Cardiac muscle cell (in vitro differentiated cells and primary cell): ENCODE measurements at regions not wholly inside any gene's neighbourhood (a gene's known extent, or its start where the extent isn't known, plus 50 kb on each side); places are given as distances from the start of the nearest gene placed in this dataset.

Experiments
- DNase-seq, 2 donors: peaks; one replicate each; pipeline versions ENCODE4 v3.0.0 to v3.0.0-alpha.2; 2010 to 2017; ENCODE audit warnings: low read depth in 1 of 2, low spot score in 1 of 2
- H3K27ac ChIP-seq: fragments of 200-600 bp; sonication (generic); 2 replicates; pipeline ENCODE4 v1.5.1; 2016
- H3K27me3 ChIP-seq: fragments of 200-600 bp; sonication (generic); 2 replicates; pipeline ENCODE4 v1.6.0; 2016; ENCODE audit warnings: control low read depth
- H3K36me3 ChIP-seq: fragments of 200-600 bp; sonication (generic); 2 replicates; pipeline ENCODE4 v1.5.1; 2016; ENCODE audit warnings: control low read depth
- H3K4me1 ChIP-seq: fragments of 200-600 bp; sonication (generic); 2 replicates; pipeline ENCODE4 v1.8.1; 2017; ENCODE audit warnings: low read depth, mild to moderate bottlenecking, mixed run types
- H3K4me3 ChIP-seq: fragments of 200-600 bp; sonication (generic); 2 replicates; pipeline ENCODE4 v1.5.1; 2016; ENCODE audit warnings: mild to moderate bottlenecking
- H3K9me3 ChIP-seq: fragments of 200-600 bp; sonication (generic); 2 replicates; pipeline ENCODE4 v1.5.1; 2017; ENCODE audit warnings: low read depth, mild to moderate bottlenecking, control low read depth
- CTCF ChIP-seq: IDR thresholded peaks from 2 replicates; pipeline ENCODE4 v1.5.1; 2012; ENCODE audit warnings: low read depth, mild to moderate bottlenecking, low read length

- no peak for DNase-seq
- Histone ChIP-seq H3K4me1 (peaks cover 29% of the 10 kb centered on the region), H3K4me3 (no peak overlapping the region), H3K27me3 (no peaks in the 10 kb centered on the region), H3K27ac (peak overlapping the region; percentile 49), H3K9me3 (no peaks in the 10 kb centered on the region), H3K36me3 (no peaks in the 10 kb centered on the region)
- no peak for TF ChIP-seq CTCF
These were observed 464.9 kb downstream of the CDH2 start for GRCh38 chr18:27712066-27712465.

GRCh38 chr18:27711382-27711781 lies 465.5 kb downstream of the CDH2 start:
- no peak overlapping the region for H3K27ac ChIP-seq
- H3K9me3 ChIP-seq = no peaks in the 10 kb centered on the region
- no peaks in the 10 kb centered on the region for H3K27me3 ChIP-seq
- no peak for DNase-seq
- H3K4me1 ChIP-seq = peaks cover 29% of the 10 kb centered on the region
- H3K36me3 ChIP-seq = no peaks in the 10 kb centered on the region
- no peak for TF ChIP-seq CTCF
- no peak overlapping the region for H3K4me3 ChIP-seq

GRCh38 chr18:27709344-27709743 lies 467.6 kb downstream of the CDH2 start:
- peaks cover 28% of the 10 kb centered on the region for H3K4me1 ChIP-seq
- no peak for TF ChIP-seq CTCF
- H3K4me3 ChIP-seq = no peak overlapping the region
- no peaks in the 10 kb centered on the region for H3K27me3 ChIP-seq
- no peaks in the 10 kb centered on the region for H3K36me3 ChIP-seq
- H3K9me3 ChIP-seq = no peaks in the 10 kb centered on the region
- H3K27ac ChIP-seq = no peak overlapping the region
- no peak for DNase-seq

- peak in 1 of 2 donors; percentile 7 for DNase-seq
- Histone ChIP-seq H3K27ac (no peak overlapping the region), H3K9me3 (no peaks in the 10 kb centered on the region), H3K36me3 (no peaks in the 10 kb centered on the region), H3K4me1 (peaks cover 7% of the 10 kb centered on the region), H3K27me3 (no peaks in the 10 kb centered on the region), H3K4me3 (no peak overlapping the region)
- no peak for TF ChIP-seq CTCF
These were observed 469.7 kb downstream of the CDH2 start for GRCh38 chr18:27707201-27707600.

GRCh38 chr18:27704736-27705361 lies 472.1 kb downstream of the CDH2 start:
- H3K9me3 ChIP-seq = no peaks in the 10 kb centered on the region
- no peaks in the 10 kb centered on the region for H3K36me3 ChIP-seq
- no peak overlapping the region for H3K4me3 ChIP-seq
- no peaks in the 10 kb centered on the region for H3K4me1 ChIP-seq
- no peak overlapping the region for H3K27ac ChIP-seq
- TF ChIP-seq CTCF = no peak
- H3K27me3 ChIP-seq = no peaks in the 10 kb centered on the region
- DNase-seq = no peak

GRCh38 chr18:27699137-27699536 lies 477.8 kb downstream of the CDH2 start:
- no peak for TF ChIP-seq CTCF
- Histone ChIP-seq H3K9me3 (no peaks in the 10 kb centered on the region), H3K27ac (no peak overlapping the region), H3K36me3 (no peaks in the 10 kb centered on the region), H3K4me3 (no peak overlapping the region), H3K27me3 (no peaks in the 10 kb centered on the region), H3K4me1 (no peaks in the 10 kb centered on the region)
- no peak for DNase-seq
